K562 (cell line): ENCODE measurements at regions not wholly inside any gene's neighbourhood (a gene's known extent, or its start where the extent isn't known, plus 50 kb on each side); places are given as distances from the start of the nearest gene placed in this dataset.

Experiments
- ATAC-seq: fragments of 200-7000 bp; cut with Tn5 transposase; 3 replicates; pipeline ENCODE4 v1.9.1; 2020; ENCODE audit warnings: moderate library complexity
- BruUV-seq: library from RNA; stranded (reverse); fragments of 400-500 nt; replicated peaks from 2 replicates; lab custom pipeline; 2021; lab: Mats Ljungman, UMichigan
- CTCF ChIA-PET: fragments of 300-600 bp; formaldehyde crosslinking; extraction: SDS; loops from one replicate; lab custom pipeline; 2021; ENCODE audit warnings: low intra/inter-chr PET ratio; lab: Yijun Ruan, JAX
- POLR2A ChIA-PET: fragments of 300-600, 350-650 bp; sonication (Branson Sonifier 250); formaldehyde crosslinking; extraction: SDS; loops from one replicate; lab custom pipeline; 2021; ENCODE audit warnings: antibody characterized with exemption, inconsistent platforms; lab: Yijun Ruan, JAX
- DNase-seq, 4 experiments: peaks; one replicate each; pipeline versions ENCODE4 v3.0.0 to v3.0.0-alpha.2; 2011 to 2018; ENCODE audit warnings: low spot score in 3 of 4, mixed read lengths in 3 of 4; ENCODE audit errors: extremely low read depth in 1 of 4
- FAIRE-seq: peaks from 2 replicates; lab custom pipeline; 2011; peaks lifted over from hg19 to GRCh38; lab: Jason Lieb, UNC
- H2AFZ ChIP-seq: 2 replicates; pipeline ENCODE4 v1.6.0; 2011; ENCODE audit warnings: low read depth, low read length, control low read depth, inconsistent platforms
- H3K27ac ChIP-seq: fragments of 200-600 bp; 3 replicates; pipeline ENCODE4 v1.8.0; 2011; ENCODE audit warnings: low read depth, mild to moderate bottlenecking, control low read depth, inconsistent platforms, low read length, moderate library complexity, mixed read lengths; ENCODE audit errors: extremely low read depth
- H3K27me3 ChIP-seq, 2 experiments: fragments of 300-600 bp in 1 of 2; 2 replicates in 1 of 2; 3 replicates in 1 of 2; pipeline versions ENCODE4 v1.6.0 to v1.8.0; 2011; ENCODE audit warnings: inconsistent platforms in 2 of 2, low read length in 2 of 2, mild to moderate bottlenecking in 1 of 2, mixed read lengths in 1 of 2, moderate library complexity in 1 of 2; ENCODE audit not compliant: control insufficient read depth in 2 of 2, insufficient read depth in 2 of 2
- H3K36me3 ChIP-seq: fragments of 300-600 bp; 3 replicates; pipeline ENCODE4 v1.8.0; 2011; ENCODE audit warnings: mild to moderate bottlenecking, low read length, inconsistent platforms; ENCODE audit not compliant: control insufficient read depth, insufficient read depth
- H3K4me1 ChIP-seq, 2 experiments: fragments of 200-600 bp in 1 of 2; replicated peaks in 1 of 2; 2 replicates in 1 of 2; 3 replicates in 1 of 2; pipeline versions ENCODE4 v1.5.1 to v1.8.0; 2011; ENCODE audit warnings: inconsistent platforms in 2 of 2, low read length in 2 of 2, mild to moderate bottlenecking in 1 of 2, mixed read lengths in 1 of 2, moderate library complexity in 1 of 2; ENCODE audit not compliant: control insufficient read depth in 2 of 2, insufficient read depth in 2 of 2
- H3K4me2 ChIP-seq: 2 replicates; pipeline ENCODE4 v1.6.1; 2011; ENCODE audit warnings: low read length, control low read depth, inconsistent platforms, mixed read lengths; ENCODE audit not compliant: insufficient read depth
- H3K4me3 ChIP-seq: fragments of 200-600 bp; sonication (generic), shearing (Covaris generic); 2 replicates; pipeline ENCODE4 v1.5.1; 2016; ENCODE audit warnings: control low read depth, inconsistent platforms
- H3K79me2 ChIP-seq: fragments of 200-600 bp; 3 replicates; pipeline ENCODE4 v1.8.0; 2011; ENCODE audit warnings: low read length, inconsistent platforms; ENCODE audit not compliant: control insufficient read depth, insufficient read depth
- H3K9ac ChIP-seq, 2 experiments: 2 replicates each; pipeline versions ENCODE4 v1.6.0 to v1.6.1; 2011; ENCODE audit warnings: low read depth in 2 of 2, low read length in 2 of 2, control low read depth in 1 of 2, inconsistent platforms in 1 of 2, mild to moderate bottlenecking in 1 of 2, mixed read lengths in 1 of 2; ENCODE audit not compliant: insufficient read depth in 1 of 2
- H3K9me1 ChIP-seq: one replicate; pipeline ENCODE4 v1.6.0; 2011; ENCODE audit warnings: inconsistent platforms, mild to moderate bottlenecking, low read length, moderate library complexity; ENCODE audit not compliant: control insufficient read depth, insufficient read depth
- H3K9me3 ChIP-seq: replicated peaks from 2 replicates; pipeline ENCODE4 v1.5.1; 2011; ENCODE audit warnings: low read depth, low read length, inconsistent platforms; ENCODE audit not compliant: control insufficient read depth, insufficient read depth
- H4K20me1 ChIP-seq: replicated peaks from 2 replicates; pipeline ENCODE4 v1.6.1; 2011; ENCODE audit warnings: low read length, inconsistent platforms, mixed read lengths; ENCODE audit not compliant: control insufficient read depth, insufficient read depth
- MYC ChIP-seq, 2 experiments: fragments of 250-450 bp in 1 of 2; sonication (Bioruptor Pico) in 1 of 2; IDR thresholded peaks; 2 replicates each; pipeline versions ENCODE4 v1.5.1 to v1.6.1; 2012 to 2021; ENCODE audit warnings: low read depth in 2 of 2, borderline replicate concordance in 1 of 2, improper control_type of control experiment in 1 of 2, low read length in 1 of 2, mild to moderate bottlenecking in 1 of 2, moderate library complexity in 1 of 2
- XRCC5 ChIP-seq: fragments of 200-400 bp; formaldehyde crosslinking; IDR thresholded peaks from 2 replicates; pipeline ENCODE4 v1.6.1; 2017; ENCODE audit warnings: low read depth, mild to moderate bottlenecking, low read length
- ZNF124 ChIP-seq: sonication (generic); formaldehyde crosslinking; IDR thresholded peaks from 2 replicates; pipeline ENCODE4 v1.8.1; 2022; ENCODE audit warnings: missing genetic modification reagents
- ZNF75A ChIP-seq: fragments of 450-650 bp; formaldehyde crosslinking; IDR thresholded peaks from 2 replicates; pipeline ENCODE4 v1.4.0; 2020; ENCODE audit warnings: mild to moderate bottlenecking
- WGBS: fragments of 100-300 bp; shearing (Covaris generic); methylation state at CpG from one replicate; pipeline ENCODE4 v1.1.6; 2016; ENCODE audit warnings: low coverage, mixed read lengths; ENCODE audit not compliant: insufficient coverage; ENCODE audit errors: missing lambda C conversion rate; 5-methylcytosine and 5-hydroxymethylcytosine counted together
- in situ Hi-C: fragments of 300-500 bp; cut with MboI; formaldehyde crosslinking; loops from 4 replicates; pipeline ENCODE4 v1.15.0; 2018; ENCODE audit warnings: inconsistent platforms, mixed read lengths
- intact Hi-C: fragments of 100-400 bp; cut with micrococcal nuclease; formaldehyde crosslinking; loops from 2 replicates; pipeline ENCODE4 v1.14.2; 2022
- TF ChIP-seq, protein P1 (sequence below): fragments of 250-450 bp; sonication (Bioruptor Pico); IDR thresholded peaks from 2 replicates; pipeline ENCODE4 v1.5.0; 2021
- TF ChIP-seq, protein P2 (sequence below): sonication (generic); formaldehyde crosslinking; IDR thresholded peaks from 2 replicates; pipeline ENCODE4 v1.8.1; 2022; ENCODE audit warnings: missing genetic modification reagents

DNA sequence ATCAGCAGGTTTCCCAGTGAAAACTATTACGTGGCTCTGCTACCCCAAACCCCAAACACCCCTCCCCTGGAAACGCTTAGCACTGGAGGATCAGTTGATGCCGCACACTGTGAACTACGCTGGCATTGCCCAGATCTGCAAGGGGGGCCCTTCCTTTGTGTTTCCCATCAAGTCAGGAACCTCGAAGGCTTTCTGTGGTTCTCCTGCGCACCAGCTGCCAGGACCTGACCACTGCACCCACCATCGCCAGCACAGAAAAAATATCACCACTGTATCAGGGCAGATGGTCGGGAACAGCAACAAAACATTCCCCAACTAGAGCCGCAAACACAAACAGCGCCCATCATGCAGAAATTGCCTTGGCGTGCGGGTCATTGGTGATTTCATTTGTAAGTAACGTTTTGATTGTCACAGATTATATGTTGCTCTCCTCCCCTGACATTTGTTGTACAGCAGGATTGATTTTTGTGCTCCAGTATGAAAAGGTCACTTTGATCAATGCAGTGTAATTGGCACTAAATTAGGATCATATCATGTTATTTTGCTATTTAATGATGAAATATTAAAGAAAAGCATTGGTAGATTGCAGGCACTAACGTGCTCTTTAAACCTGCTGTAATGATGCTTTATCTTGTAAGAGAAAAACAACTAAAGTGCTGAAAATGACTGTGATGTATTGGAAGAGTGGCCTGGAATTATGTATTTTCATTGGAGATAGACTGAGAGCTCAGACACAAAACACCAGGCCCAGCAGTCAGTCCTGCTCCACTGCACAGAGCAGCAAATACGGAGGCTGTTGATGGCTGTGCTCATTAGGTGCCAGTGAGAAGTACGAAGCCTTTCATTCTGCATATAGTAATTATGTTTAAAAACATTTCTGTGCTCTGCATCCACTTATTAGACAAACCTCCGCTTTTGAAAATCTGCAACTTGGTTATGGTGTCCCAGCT is 833.2 kb upstream of the SALL3 start:
- Histone ChIP-seq H3K9me3 (no peaks in the 10 kb centered on the region), H3K9me1 (no peaks in the 10 kb centered on the region), H3K9ac (no peak overlapping the region), H3K4me3 (no peak overlapping the region), H3K27me3 (peaks cover 0 to 17% of the 10 kb centered on the region in 2 experiments; a peak in 4 of 5 replicates), H3K4me1 (no peaks in the 10 kb centered on the region), H3K36me3 (no peaks in the 10 kb centered on the region), H4K20me1 (no peaks in the 10 kb centered on the region), H3K79me2 (no peaks in the 10 kb centered on the region), H3K4me2 (no peak overlapping the region), H3K27ac (no peak overlapping the region), H2AFZ (no peak overlapping the region)
- in situ Hi-C loops (no loop called here), intact Hi-C loops (no loop called here)
- DNase-seq, result no peak
- 3% methylated on average over 16 of the region's 17 CpGs for WGBS
- BruUV-seq, result no TSS peak
- no peak for ATAC-seq
- ChIA-PET CTCF (no interaction called here), POLR2A (interaction anchor here (0.6 kb wide), 1 partner anchor 1473 kb away, joined by 3 read pairs; no protein-coding TSS in a partner anchor)
- no peak for FAIRE-seq
- TF ChIP-seq ZNF124 (CRISPR knock-in tag) (no peak), ZNF75A (CRISPR knock-in tag) (no peak), XRCC5 (no peak), MYC (IDR thresholded peaks at IDR 0.05; ENCODE audit: low read depth, low read length) (no peak), MYC (CRISPR knock-in tag; IDR thresholded peaks at IDR 0.05; ENCODE audit: borderline replicate concordance, low read depth) (no peak)
- TF ChIP-seq, protein P1, sequence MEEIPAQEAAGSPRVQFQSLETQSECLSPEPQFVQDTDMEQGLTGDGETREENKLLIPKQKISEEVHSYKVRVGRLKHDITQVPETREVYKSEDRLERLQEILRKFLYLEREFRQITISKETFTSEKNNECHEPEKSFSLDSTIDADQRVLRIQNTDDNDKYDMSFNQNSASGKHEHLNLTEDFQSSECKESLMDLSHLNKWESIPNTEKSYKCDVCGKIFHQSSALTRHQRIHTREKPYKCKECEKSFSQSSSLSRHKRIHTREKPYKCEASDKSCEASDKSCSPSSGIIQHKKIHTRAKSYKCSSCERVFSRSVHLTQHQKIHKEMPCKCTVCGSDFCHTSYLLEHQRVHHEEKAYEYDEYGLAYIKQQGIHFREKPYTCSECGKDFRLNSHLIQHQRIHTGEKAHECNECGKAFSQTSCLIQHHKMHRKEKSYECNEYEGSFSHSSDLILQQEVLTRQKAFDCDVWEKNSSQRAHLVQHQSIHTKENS (CRISPR knock-in tag), result no peak
- TF ChIP-seq, protein P2, sequence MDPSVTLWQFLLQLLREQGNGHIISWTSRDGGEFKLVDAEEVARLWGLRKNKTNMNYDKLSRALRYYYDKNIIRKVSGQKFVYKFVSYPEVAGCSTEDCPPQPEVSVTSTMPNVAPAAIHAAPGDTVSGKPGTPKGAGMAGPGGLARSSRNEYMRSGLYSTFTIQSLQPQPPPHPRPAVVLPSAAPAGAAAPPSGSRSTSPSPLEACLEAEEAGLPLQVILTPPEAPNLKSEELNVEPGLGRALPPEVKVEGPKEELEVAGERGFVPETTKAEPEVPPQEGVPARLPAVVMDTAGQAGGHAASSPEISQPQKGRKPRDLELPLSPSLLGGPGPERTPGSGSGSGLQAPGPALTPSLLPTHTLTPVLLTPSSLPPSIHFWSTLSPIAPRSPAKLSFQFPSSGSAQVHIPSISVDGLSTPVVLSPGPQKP, result no peak
